ENCODE measurements at regions not wholly inside any gene's neighbourhood (a gene's known extent, or its start where the extent isn't known, plus 50 kb on each side); places are given as distances from the start of the nearest gene placed in this dataset.
"Not testable (repeated sequence)": the region's sequence is repeated elsewhere in the genome, so short reads cannot be mapped to it uniquely, and the experiment has no call there.

DNA sequence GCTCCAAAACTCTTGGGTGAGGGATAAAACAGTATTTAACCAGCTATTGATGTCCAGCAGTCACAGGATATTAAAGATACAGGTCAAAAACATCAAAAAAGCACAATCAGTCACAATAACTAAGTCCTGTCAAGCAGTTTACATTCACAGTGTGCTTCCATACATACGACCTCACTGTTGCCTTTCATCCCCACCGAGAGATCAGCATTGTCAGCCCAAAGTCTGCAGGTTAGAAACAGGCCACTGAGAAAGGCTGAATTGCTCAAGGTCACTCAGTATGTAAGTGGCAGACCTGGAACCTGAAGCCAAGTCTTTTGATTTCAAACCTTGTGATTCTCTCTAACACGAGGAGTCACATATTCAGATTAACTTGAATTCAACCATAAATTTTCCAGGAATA is 124.9 kb downstream of the GXYLT1 start:
- no peaks in the 10 kb centered on the region for H3K27me3 ChIP-seq (ENCODE audit: insufficient read depth, low read length, poor library complexity, severe bottlenecking)
- H3K9me3 ChIP-seq (ENCODE audit: insufficient read depth, low read depth, low read length) = no peaks in the 10 kb centered on the region
- no peak for TF ChIP-seq EZH2phosphoT487 (IDR thresholded peaks at IDR 0.05; ENCODE audit: borderline replicate concordance)
- H3K9me2 ChIP-seq (replicated peaks; ENCODE audit: low read depth, low read length) = no peaks in the 10 kb centered on the region
- H3K79me2 ChIP-seq (ENCODE audit: insufficient read depth, low read length) = no peaks in the 10 kb centered on the region
- peaks cover 19% of the 10 kb centered on the region for H3K4me1 ChIP-seq (ENCODE audit: insufficient read depth, low read length, poor library complexity, severe bottlenecking)
- H3K4me2 ChIP-seq (ENCODE audit: low read depth, low read length, poor library complexity, severe bottlenecking) = no peak overlapping the region
- H3K9ac ChIP-seq (ENCODE audit: low read depth, low read length, poor library complexity, severe bottlenecking) = no peak overlapping the region
- H2AFZ ChIP-seq (ENCODE audit: low read length) = no peak overlapping the region
- H3F3A ChIP-seq (ENCODE audit: low read depth) = no peaks in the 10 kb centered on the region
- H4K20me1 ChIP-seq (ENCODE audit: insufficient read depth, low read length, poor library complexity, severe bottlenecking) = no peaks in the 10 kb centered on the region
- no peak overlapping the region for H3K4me3 ChIP-seq (ENCODE audit: low read length, poor library complexity, severe bottlenecking)
- no peaks in the 10 kb centered on the region for H3K36me3 ChIP-seq (ENCODE audit: insufficient read depth, low read length)

DNA sequence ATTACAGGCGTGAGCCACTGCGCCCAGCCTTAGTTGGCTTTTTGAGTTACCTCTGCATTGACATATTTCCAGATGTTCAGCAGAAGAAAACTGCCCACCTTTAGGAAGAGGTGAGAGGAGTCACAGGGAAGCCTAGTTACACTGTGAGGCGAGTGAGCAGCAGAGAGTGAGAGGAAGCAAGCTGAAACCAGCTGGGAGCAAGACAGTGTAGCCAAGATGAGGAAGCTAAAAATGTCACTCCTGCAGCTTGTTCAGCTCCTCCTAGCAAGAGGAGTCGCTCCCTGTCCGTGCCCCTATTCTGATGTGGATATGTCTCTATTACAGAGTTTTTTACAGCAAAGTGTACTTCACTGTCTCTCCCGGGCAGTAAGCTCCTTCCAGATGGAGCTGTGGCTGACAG is 127.6 kb downstream of the GXYLT1 start:
- Histone ChIP-seq H3K9me3 (ENCODE audit: insufficient read depth, low read depth, low read length) (no peaks in the 10 kb centered on the region), H4K20me1 (ENCODE audit: insufficient read depth, low read length, poor library complexity, severe bottlenecking) (no peaks in the 10 kb centered on the region), H3K4me1 (ENCODE audit: insufficient read depth, low read length, poor library complexity, severe bottlenecking) (peaks cover 9% of the 10 kb centered on the region), H3K4me2 (ENCODE audit: low read depth, low read length, poor library complexity, severe bottlenecking) (no peak overlapping the region), H3K27me3 (ENCODE audit: insufficient read depth, low read length, poor library complexity, severe bottlenecking) (no peaks in the 10 kb centered on the region), H3K9me2 (replicated peaks; ENCODE audit: low read depth, low read length) (no peaks in the 10 kb centered on the region), H2AFZ (ENCODE audit: low read length) (no peak overlapping the region), H3K79me2 (ENCODE audit: insufficient read depth, low read length) (no peaks in the 10 kb centered on the region), H3K9ac (ENCODE audit: low read depth, low read length, poor library complexity, severe bottlenecking) (no peak overlapping the region), H3K4me3 (ENCODE audit: low read length, poor library complexity, severe bottlenecking) (no peak overlapping the region), H3F3A (ENCODE audit: low read depth) (no peaks in the 10 kb centered on the region), H3K36me3 (ENCODE audit: insufficient read depth, low read length) (no peaks in the 10 kb centered on the region)
- no peak for TF ChIP-seq EZH2phosphoT487 (IDR thresholded peaks at IDR 0.05; ENCODE audit: borderline replicate concordance)
- TF ChIP-seq, protein P1, sequence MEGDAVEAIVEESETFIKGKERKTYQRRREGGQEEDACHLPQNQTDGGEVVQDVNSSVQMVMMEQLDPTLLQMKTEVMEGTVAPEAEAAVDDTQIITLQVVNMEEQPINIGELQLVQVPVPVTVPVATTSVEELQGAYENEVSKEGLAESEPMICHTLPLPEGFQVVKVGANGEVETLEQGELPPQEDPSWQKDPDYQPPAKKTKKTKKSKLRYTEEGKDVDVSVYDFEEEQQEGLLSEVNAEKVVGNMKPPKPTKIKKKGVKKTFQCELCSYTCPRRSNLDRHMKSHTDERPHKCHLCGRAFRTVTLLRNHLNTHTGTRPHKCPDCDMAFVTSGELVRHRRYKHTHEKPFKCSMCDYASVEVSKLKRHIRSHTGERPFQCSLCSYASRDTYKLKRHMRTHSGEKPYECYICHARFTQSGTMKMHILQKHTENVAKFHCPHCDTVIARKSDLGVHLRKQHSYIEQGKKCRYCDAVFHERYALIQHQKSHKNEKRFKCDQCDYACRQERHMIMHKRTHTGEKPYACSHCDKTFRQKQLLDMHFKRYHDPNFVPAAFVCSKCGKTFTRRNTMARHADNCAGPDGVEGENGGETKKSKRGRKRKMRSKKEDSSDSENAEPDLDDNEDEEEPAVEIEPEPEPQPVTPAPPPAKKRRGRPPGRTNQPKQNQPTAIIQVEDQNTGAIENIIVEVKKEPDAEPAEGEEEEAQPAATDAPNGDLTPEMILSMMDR (conservative IDR thresholded peaks at IDR 0.05; ENCODE audit: low read length) = no peak

DNA sequence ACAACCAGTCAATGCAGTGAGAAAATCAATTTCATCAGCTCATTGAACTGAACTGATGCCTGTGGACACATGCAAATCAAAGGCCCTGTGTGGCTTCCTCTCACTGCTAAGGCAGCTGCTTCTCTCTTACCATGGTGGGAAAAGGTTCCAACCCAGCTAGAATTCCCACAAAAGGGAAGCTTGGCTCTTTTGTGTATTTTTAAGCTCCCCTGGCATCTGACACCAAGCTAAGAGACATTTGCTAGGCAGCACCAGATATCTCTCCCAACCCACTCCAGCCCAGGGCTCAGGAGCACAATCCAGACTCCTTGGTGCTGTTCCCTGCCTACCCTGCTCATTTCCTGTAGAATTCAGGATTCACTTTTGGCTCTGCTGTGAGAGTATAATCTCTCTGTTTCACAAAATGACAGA is 129.6 kb downstream of the GXYLT1 start:
- H3K4me3 ChIP-seq (ENCODE audit: low read length, poor library complexity, severe bottlenecking) = no peak overlapping the region
- no peaks in the 10 kb centered on the region for H3K9me3 ChIP-seq (ENCODE audit: insufficient read depth, low read depth, low read length)
- no peaks in the 10 kb centered on the region for H3F3A ChIP-seq (ENCODE audit: low read depth)
- H2AFZ ChIP-seq (ENCODE audit: low read length) = no peak overlapping the region
- no peaks in the 10 kb centered on the region for H3K79me2 ChIP-seq (ENCODE audit: insufficient read depth, low read length)
- no peak for TF ChIP-seq EZH2phosphoT487 (IDR thresholded peaks at IDR 0.05; ENCODE audit: borderline replicate concordance)
- TF ChIP-seq, protein P1 (conservative IDR thresholded peaks at IDR 0.05; ENCODE audit: low read length) = no peak
- H3K4me2 ChIP-seq (ENCODE audit: low read depth, low read length, poor library complexity, severe bottlenecking) = no peak overlapping the region
- H3K27me3 ChIP-seq (ENCODE audit: insufficient read depth, low read length, poor library complexity, severe bottlenecking) = no peaks in the 10 kb centered on the region
- no peak overlapping the region for H3K9ac ChIP-seq (ENCODE audit: low read depth, low read length, poor library complexity, severe bottlenecking)
- no peaks in the 10 kb centered on the region for H3K4me1 ChIP-seq (ENCODE audit: insufficient read depth, low read length, poor library complexity, severe bottlenecking)
- H3K9me2 ChIP-seq (replicated peaks; ENCODE audit: low read depth, low read length) = no peaks in the 10 kb centered on the region
- no peaks in the 10 kb centered on the region for H4K20me1 ChIP-seq (ENCODE audit: insufficient read depth, low read length, poor library complexity, severe bottlenecking)
- H3K36me3 ChIP-seq (ENCODE audit: insufficient read depth, low read length) = no peaks in the 10 kb centered on the region

DNA sequence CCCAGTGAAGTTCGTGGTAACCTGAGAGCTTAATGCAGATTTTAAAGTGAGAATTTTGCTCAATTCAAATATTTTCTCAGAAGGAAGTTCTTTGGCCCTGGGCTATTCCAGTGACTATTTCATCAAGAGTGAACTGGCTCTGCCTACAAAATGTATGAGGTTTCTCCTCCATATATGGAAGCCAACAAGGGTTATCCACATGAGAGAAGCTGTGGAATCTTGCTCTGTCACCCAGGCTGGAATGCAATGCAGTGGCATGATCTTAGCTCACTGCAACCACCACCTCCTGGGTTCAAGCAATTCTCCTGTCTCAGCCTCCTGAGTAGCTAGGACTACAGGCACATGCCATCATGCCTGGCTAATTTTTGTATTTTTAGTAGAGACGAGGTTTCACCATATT is 132.2 kb downstream of the GXYLT1 start:
- H3K9ac ChIP-seq (ENCODE audit: low read depth, low read length, poor library complexity, severe bottlenecking); H3K36me3 ChIP-seq (ENCODE audit: insufficient read depth, low read length); H3K4me1 ChIP-seq (ENCODE audit: insufficient read depth, low read length, poor library complexity, severe bottlenecking); H4K20me1 ChIP-seq (ENCODE audit: insufficient read depth, low read length, poor library complexity, severe bottlenecking); H3K9me3 ChIP-seq (ENCODE audit: insufficient read depth, low read depth, low read length); H3K4me3 ChIP-seq (ENCODE audit: low read length, poor library complexity, severe bottlenecking); H2AFZ ChIP-seq (ENCODE audit: low read length); H3K79me2 ChIP-seq (ENCODE audit: insufficient read depth, low read length); H3K27me3 ChIP-seq (ENCODE audit: insufficient read depth, low read length, poor library complexity, severe bottlenecking); H3K4me2 ChIP-seq (ENCODE audit: low read depth, low read length, poor library complexity, severe bottlenecking); H3K9me2 ChIP-seq (replicated peaks; ENCODE audit: low read depth, low read length); H3F3A ChIP-seq (ENCODE audit: low read depth): not testable (repeated sequence)

Data from Loucy (cell line).